GM18861 (cell line): ENCODE measurements at regions not wholly inside any gene's neighbourhood (a gene's known extent, or its start where the extent isn't known, plus 50 kb on each side); places are given as distances from the start of the nearest gene placed in this dataset.
"Not testable (repeated sequence)": the region's sequence is repeated elsewhere in the genome, so short reads cannot be mapped to it uniquely, and the experiment has no call there.

Experiments
- ATAC-seq: cut with Tn5 transposase; IDR thresholded peaks from one replicate; pipeline ENCODE4 v1.9.1; 2021; ENCODE audit not compliant: unreplicated experiment

DNA sequence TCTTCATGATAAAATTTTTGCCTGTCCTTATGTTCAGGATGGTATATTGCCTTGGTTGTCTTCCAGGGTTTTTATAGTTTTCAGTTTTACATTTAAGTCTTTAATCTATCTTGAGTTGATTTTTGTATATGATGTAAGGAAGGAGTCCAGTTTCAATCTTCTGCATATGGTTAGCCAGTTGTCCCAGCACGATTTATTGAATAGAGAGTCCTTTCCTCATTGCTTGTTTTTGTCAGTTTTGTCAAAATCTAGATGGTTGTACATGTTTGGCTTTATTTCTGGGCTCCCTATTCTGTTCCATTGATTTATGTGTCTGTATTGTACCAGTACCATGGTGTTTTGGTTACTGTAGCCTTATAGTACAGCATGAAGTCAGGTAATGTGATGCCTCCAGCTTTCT lies 91.6 kb upstream of the FAM98A start:
- ATAC-seq, result not testable (repeated sequence)

DNA sequence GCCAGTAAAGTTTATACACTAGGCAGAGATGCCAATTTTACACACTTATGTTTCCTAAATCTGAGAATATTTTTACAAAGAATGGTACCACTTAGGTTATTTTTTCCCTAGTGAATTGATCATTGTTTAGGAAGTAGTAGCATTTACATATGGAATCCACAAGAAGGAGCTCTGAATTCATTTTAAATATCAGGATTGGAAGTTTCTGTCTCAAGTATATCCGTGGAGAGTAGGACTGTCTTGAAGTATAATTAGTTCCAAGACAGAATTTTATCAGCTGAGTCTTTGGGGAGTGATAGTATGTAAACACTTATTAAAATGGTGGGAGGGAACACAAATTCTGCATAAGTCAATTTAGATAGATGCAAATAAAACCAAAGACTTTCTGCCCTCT lies 82.3 kb upstream of the FAM98A start:
- ATAC-seq, result no peak

DNA sequence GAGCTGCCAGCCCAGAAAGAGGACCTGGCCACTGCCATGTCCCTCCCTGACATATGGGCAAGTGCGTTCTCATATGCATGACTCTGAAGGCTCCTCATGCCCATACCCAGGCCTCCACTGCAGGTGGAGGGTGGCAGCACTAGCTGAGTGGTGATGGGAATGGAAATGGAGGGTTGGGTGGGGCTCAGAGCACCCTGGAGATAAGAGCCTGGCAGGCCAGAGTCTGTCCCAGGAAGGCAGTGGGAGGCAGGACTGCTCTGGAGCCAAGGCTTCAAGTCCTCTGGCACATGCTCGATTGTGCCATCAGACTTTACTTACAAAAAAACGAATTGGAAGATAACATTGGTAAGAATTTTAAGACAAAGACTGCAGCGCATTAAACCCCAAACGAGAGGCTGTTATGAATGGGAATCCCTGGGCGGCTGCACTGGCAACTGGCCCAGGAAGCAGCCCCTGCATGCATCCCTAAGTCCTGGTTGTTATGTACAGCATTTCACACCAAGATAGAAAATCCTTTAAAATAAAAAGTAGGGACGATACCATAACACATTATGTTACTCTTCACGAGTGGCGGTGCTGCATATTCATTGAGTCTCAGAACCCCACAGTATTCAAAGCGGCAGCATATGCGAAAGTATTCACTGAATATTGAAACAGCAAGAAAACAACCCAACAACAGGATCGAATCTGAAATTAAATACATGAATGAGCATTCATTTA lies 81.7 kb upstream of the FAM98A start:
- no peak for ATAC-seq

DNA sequence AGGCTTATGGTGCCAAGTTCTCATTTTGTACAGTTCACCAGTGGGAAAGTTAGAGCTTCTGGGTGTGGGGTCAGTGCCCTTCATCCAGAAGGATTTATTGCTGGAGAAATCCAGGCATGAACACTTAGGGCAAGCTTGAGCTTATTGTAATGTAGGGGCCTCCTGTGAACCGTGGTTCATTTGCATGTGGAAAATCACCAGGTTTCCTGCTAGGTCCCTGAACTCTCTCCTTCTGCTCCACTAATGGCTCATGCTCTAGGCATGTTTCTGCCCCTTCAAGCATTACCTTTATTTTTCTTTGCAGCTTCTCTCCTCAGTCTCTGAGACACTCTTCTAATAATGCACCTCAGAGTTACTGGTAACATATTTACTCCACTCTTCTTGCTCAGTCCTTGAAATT lies 79.3 kb upstream of the FAM98A start:
- no peak for ATAC-seq

DNA sequence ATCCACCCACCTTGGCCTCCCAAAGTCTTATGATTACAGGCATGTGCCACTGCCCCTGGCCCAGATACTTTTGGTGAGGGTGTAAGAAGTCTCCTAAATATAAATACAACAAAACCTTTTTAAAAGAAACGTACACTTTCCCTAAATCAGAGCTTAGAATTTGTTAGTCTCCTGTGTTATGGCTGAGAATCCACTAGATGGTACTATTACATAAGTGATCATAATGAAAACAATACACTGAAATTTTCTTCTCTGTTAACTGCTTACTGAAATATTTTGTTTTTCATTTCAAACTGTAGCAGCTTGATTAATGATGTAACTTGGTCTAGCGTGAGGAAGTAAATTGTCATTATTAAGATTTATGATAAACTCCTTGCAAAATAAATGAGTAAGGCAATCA lies 74.8 kb upstream of the FAM98A start:
- no peak for ATAC-seq

DNA sequence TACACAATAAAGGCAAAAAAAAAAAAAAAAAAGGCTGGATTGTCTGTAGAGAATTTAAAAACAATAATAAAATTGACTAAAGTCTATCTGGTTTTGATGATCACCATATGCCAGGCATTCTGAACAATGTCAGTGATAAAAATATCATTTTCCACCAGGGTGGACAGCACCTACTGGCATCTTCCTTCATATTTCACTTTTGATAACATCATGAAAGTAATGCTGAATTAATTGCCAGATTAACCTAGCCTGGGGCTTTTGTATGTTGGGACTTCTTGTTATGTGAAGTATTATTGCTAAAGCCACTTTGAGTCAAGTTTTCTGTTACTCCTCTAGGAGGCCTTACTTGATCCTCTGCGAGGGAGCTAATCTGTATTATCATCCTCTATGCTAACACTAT lies 73.8 kb upstream of the FAM98A start:
- no peak for ATAC-seq

DNA sequence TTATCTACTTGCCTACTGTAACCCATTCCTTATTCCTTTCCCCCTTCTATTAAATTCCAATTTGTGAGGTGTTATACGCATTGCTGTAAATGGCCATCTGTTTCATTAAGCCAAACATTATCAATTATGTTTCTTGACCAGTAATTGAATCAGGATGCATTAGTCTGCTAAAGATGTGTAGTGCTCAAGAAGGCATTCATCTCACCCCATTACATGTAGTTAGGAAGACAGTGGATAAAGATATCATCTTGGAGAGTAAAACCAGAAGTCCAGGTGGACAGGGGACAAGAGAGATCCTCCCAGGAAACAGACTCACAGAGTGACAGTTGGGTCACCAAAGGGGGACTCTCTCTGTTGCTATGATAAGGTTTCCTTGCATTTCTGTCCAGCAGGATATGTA lies 73.3 kb upstream of the FAM98A start:
- ATAC-seq, result no peak

DNA sequence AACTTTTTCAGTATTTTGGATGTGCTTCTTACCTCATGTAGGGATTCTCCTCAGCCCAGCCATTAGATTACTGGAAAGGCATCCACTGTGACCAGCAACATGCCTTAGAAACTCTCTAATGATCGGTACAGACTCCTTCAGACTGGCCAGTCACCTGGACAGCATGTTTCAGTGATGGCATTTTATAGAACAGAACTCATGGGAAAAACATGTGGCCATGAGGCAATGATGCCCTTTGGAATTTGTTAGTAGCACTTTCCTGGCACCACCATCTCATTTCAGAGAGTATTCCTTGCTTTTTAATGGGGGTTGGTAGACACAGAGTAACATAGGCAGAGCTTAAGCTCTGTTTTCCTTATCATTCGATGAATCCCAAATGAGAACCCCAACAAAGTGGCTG lies 72.1 kb upstream of the FAM98A start:
- no peak for ATAC-seq

DNA sequence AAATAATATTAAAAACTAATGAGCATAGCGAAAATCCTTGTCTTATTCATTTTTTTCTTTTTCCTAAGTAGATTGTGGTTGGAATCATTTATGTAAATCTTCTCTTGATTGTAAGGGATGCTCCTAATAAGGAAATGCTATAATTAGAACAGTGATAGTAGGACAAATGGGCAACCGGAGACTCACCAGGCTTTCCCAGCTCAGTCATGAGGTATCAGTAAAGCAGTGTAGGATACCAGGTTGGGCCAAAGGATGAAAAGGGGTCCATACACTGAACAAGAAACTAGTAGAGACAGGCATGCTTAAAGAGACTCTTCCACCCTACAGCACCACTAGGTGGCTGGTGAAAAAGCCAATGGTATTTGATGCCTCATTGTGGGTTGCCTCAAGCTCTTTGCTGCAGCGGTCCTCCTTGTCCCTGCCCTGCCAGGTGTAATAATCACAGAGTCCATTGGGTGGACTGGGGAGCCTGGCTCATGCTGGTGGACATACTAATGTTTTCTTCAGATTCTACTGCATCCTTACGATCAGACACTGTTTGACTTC lies 71.4 kb upstream of the FAM98A start:
- no peak for ATAC-seq

DNA sequence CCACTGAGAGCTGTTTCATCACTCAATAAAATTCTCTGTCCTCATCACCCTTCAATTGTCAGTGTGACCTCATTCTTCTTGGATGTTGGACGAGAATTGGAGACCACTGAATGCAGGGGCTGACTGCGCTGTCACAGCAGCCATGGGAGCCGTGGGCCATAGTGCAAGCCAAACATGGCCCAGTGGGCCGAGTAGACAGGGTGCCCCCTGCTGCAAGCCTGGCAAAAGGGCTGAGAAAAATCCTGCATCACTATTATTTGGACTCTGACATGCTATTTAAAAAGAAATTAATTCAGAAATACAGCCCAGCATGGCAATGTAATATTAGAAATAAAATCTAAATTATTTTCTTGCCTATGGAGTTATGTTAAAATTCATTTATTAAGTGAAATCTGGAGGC lies 67.8 kb upstream of the FAM98A start:
- ATAC-seq, result no peak

DNA sequence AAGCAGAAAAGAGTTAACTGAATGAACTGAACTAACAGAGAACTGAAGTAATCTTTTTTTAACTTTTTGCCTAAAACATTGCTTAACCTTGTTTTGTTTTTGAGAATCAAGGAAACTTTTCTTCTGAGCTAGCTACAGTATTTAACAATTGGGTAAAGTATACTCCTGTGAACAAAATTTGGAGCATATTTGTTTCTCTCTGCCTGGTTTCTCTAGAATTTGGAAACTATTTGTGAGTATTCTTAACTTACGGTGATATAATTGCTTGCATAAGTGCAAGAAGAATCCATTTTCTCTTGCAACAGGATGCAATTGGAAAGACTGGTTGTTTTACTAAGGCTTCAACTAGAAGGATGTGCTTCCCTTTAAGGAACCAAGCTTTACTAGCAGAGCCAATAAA lies 65.9 kb upstream of the FAM98A start:
- no peak for ATAC-seq

DNA sequence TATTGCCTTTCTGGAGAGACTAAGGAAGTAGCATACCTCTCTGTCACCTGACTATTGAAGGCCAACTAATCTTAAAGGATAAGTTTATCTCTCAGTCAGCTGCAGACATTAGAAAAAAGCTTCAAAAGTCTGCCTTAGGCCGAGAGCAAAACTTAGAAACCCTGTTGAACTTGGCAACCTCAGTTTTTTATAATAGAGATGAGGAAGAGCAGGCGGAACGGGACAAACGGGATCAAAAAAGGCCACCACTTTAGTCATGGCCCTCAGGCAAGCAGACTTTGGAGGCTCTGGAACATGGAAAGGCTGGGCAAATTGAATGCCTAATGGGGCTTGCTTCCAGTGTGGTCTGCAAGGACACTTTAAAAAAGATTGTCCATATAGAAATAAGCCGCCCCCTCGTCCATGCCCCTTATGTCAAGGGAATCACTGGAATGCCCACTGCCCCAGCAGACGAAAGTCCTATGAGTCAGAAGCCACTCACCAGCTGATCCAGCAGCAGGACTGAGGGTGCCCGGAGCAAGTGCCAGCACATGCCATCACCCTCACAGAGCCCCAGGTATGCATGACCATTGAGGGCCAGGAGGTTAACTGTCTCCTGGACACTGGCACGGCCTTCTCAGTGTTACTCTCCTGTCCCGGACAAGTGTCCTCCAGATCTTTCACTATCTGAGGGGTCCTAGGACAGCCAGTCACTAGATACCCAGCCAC lies 61.5 kb upstream of the FAM98A start:
- ATAC-seq, result no peak

DNA sequence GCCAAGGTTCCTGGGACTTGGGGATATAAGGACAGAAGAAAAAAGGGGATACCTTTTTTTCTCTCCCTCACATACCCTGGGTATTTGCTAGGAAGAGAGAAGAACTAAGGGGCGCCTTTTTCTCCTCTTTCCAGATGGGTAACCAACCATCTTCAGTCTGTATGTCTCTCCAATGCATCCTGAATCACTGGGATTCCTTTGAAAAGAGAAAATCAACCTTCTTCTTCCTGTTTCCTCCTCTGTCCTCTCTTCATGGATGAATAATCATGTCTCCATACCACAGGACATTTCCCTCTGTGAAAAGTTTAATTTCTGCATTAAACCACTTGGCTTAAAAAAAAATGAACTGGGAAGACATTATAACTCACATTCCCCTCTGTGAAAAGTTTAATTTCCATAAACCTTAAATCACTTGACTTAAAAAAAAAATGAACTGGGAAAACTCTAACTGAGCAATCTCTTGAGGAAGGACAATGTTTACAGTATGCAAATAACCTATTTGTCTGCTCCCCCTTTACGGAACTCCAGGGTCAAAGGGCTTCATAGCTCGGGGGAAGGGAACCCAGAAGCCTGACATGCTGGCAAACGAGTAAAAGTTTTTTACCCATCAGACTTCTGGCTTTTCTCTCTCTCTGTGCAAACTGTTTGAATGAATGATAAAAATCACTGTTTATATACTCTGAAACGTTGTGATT lies 56.7 kb upstream of the FAM98A start:
- no peak for ATAC-seq

DNA sequence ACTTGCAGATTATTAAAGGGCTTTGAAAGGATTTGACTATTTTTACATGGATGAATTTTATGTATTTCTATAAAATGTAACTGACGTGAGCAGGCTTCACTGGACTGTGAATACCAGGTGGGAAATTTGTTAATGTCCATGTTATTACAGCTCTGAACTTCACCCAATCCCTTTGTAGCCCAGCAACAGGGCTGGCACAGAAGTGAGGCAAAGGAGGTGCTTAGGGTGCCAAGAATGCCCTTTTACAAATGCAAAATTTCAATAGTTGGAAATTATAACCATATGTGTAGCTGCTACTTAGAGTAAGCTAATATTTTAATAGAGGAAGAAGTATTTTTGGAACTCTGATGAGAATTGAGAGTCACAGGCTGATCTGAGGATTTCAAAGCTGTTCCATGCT lies 53.7 kb upstream of the FAM98A start:
- ATAC-seq, result no peak

DNA sequence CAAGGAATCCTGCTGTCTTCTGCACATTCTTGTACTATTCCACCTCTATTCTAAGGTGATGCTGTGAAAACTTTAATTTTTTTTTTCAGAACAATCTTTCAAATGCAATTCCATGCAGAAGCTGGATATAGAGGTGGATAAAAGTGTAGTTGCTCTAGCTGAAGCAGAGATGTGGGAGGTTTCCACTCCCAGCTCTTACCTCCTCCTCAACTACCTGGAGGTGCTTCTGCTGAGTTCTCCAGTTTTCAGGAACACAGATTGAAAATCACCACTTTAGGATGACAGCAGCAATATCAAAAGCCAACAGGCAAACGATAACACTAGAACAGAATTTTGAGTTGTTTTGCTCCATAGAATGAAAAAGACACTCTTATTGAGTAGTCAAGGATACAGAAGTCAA lies 51.1 kb upstream of the FAM98A start:
- ATAC-seq, result no peak
